Progenitor cell of endocrine pancreas (in vitro differentiated cells): ENCODE measurements at regions not wholly inside any gene's neighbourhood (a gene's known extent, or its start where the extent isn't known, plus 50 kb on each side); places are given as distances from the start of the nearest gene placed in this dataset.
"Not testable (repeated sequence)": the region's sequence is repeated elsewhere in the genome, so short reads cannot be mapped to it uniquely, and the experiment has no call there.

ENCODE experiments used
- DNase-seq: peaks from one replicate; pipeline ENCODE4 v3.0.0; 2021; ENCODE audit warnings: low spot score; ENCODE audit not compliant: unreplicated experiment
- H3K27ac Mint-ChIP-seq: 2 replicates; pipeline ENCODE4 v1.8.0; 2021; ENCODE audit warnings: mild to moderate bottlenecking, moderate library complexity, mixed read lengths
- H3K27me3 Mint-ChIP-seq: 2 replicates; pipeline ENCODE4 v1.8.0; 2021; ENCODE audit warnings: mixed read lengths
- H3K36me3 Mint-ChIP-seq: 2 replicates; pipeline ENCODE4 v1.8.0; 2022; ENCODE audit warnings: mixed read lengths; ENCODE audit not compliant: insufficient read depth
- H3K4me1 Mint-ChIP-seq: 2 replicates; pipeline ENCODE4 v1.8.0; 2021; ENCODE audit warnings: low read depth, mixed read lengths
- H3K4me3 Mint-ChIP-seq: 2 replicates; pipeline ENCODE4 v1.8.0; 2021; ENCODE audit warnings: low read depth, mild to moderate bottlenecking, moderate library complexity, mixed read lengths
- H3K9me3 Mint-ChIP-seq: 2 replicates; pipeline ENCODE4 v1.8.0; 2021; ENCODE audit warnings: low read depth, mixed read lengths
- TF ChIP-seq, protein P1 (sequence below): fragments of 200-600 bp; sonication (generic); IDR thresholded peaks from one replicate; pipeline ENCODE4 v1.5.0; 2021; ENCODE audit warnings: antibody characterized with exemption, mild to moderate bottlenecking; ENCODE audit not compliant: unreplicated experiment

DNA sequence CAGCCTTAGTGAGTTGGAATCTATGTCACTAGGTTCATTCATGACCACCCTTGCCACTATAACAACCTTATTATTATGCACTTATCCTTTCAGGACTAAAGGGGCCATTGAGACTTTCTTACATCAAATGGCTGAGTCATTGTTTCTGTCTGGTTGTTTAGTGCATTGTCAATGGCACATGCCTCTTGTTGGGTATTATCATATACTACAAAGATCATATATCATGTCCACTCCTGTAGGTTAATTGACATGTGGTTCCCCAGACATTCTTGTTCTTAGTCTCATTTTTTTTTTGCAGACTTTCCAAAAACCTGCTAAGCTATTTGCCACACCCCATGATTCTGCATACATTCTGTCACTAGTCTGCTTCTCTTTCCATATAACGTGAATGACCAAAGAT lies 66.7 kb upstream of the PRDM9 start:
- H3K4me3 Mint-ChIP-seq, result no peak overlapping the region
- no peaks in the 10 kb centered on the region for H3K9me3 Mint-ChIP-seq
- H3K4me1 Mint-ChIP-seq, result no peaks in the 10 kb centered on the region
- H3K27ac Mint-ChIP-seq, result peak overlapping the region; percentile 3
- no peaks in the 10 kb centered on the region for H3K36me3 Mint-ChIP-seq
- H3K27me3 Mint-ChIP-seq, result no peaks in the 10 kb centered on the region
- TF ChIP-seq, protein P1, sequence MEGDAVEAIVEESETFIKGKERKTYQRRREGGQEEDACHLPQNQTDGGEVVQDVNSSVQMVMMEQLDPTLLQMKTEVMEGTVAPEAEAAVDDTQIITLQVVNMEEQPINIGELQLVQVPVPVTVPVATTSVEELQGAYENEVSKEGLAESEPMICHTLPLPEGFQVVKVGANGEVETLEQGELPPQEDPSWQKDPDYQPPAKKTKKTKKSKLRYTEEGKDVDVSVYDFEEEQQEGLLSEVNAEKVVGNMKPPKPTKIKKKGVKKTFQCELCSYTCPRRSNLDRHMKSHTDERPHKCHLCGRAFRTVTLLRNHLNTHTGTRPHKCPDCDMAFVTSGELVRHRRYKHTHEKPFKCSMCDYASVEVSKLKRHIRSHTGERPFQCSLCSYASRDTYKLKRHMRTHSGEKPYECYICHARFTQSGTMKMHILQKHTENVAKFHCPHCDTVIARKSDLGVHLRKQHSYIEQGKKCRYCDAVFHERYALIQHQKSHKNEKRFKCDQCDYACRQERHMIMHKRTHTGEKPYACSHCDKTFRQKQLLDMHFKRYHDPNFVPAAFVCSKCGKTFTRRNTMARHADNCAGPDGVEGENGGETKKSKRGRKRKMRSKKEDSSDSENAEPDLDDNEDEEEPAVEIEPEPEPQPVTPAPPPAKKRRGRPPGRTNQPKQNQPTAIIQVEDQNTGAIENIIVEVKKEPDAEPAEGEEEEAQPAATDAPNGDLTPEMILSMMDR, result no peak
- DNase-seq, result no peak

DNA sequence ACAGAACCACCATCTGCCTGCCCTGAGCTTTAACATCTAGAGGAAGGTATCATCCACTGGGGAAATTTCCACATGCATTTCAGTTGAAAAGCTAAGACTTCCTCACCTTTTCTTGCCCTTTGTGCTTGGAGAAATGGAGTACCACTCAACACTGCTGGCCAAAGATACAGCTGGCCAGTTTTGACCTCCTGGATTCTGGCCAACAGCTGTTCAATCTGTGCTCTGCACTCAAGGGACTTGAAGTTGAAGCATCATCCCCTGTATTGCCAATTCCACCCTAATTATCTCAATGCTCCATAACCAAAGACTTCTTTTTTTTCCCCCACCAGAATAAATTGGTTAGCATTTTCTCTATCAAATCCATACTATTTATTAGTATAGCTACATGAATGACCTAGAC lies 70.4 kb upstream of the PRDM9 start:
- H3K27me3 Mint-ChIP-seq, result no peaks in the 10 kb centered on the region
- TF ChIP-seq, protein P1, result no peak
- H3K4me3 Mint-ChIP-seq, result no peak overlapping the region
- no peaks in the 10 kb centered on the region for H3K9me3 Mint-ChIP-seq
- no peaks in the 10 kb centered on the region for H3K36me3 Mint-ChIP-seq
- no peaks in the 10 kb centered on the region for H3K4me1 Mint-ChIP-seq
- H3K27ac Mint-ChIP-seq, result no peak overlapping the region
- no peak for DNase-seq

DNA sequence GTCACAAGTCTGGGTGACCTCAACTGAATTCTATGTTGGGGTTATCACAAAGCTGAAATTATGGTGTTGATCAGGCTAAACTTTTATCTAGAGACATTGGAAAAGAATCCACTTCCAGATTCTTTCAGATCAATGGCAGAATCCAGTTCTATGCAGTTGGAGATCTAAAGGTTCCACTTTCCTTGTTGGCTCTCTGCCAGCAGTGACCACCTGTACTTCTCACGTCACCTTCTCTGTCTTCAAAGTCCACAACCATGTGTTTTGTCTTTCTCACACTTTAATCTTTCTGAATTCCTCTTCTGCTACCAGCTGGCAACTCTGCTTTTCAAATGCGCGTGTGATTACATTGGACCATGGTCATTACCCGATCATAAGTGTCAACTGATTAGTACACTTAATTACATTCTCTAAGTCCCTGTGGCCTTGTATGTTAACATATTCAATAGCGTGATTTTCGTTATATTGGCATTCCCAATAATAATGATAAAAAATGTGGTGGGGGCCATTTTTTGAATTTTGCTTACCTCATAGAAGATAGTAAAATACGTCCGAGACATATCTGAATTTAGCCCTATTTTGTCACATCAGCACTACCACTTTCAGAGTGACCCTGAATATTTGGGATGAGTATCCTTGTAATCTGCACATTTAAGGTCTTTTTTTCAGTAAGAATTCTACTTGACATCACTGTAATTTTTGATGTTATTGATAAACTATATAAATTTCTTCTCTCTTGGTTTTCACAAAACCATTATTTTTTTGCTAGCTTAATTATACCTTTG lies 73.7 kb upstream of the PRDM9 start:
- Mint-ChIP-seq H3K4me1 (no peaks in the 10 kb centered on the region), H3K9me3 (no peaks in the 10 kb centered on the region), H3K27ac (no peak overlapping the region), H3K27me3 (no peaks in the 10 kb centered on the region), H3K4me3 (no peak overlapping the region), H3K36me3 (no peaks in the 10 kb centered on the region)
- TF ChIP-seq, protein P1, result no peak
- DNase-seq, result no peak

DNA sequence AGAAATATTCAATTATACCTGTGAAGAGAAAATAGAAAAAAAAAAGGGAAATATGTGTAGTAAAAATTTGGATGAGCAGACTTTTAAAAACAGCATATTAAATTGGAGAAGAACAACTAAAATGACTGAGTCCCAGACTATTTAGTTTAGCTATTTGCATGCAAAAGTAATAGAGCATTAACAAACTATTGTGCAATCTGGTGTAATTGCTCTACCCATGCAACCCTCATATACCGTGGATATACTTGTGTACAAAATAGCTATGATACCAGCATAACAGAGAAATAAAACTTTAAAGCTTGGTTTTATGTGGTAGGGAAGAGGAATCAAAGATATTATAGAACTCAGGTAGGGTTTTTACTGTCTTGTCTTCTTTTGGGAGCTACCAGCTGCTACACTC lies 78.7 kb upstream of the PRDM9 start:
- H3K4me1 Mint-ChIP-seq, result no peaks in the 10 kb centered on the region
- no peaks in the 10 kb centered on the region for H3K36me3 Mint-ChIP-seq
- H3K27me3 Mint-ChIP-seq, result no peaks in the 10 kb centered on the region
- no peak overlapping the region for H3K27ac Mint-ChIP-seq
- TF ChIP-seq, protein P1, result no peak
- no peak for DNase-seq
- no peak overlapping the region for H3K4me3 Mint-ChIP-seq
- H3K9me3 Mint-ChIP-seq, result no peaks in the 10 kb centered on the region

DNA sequence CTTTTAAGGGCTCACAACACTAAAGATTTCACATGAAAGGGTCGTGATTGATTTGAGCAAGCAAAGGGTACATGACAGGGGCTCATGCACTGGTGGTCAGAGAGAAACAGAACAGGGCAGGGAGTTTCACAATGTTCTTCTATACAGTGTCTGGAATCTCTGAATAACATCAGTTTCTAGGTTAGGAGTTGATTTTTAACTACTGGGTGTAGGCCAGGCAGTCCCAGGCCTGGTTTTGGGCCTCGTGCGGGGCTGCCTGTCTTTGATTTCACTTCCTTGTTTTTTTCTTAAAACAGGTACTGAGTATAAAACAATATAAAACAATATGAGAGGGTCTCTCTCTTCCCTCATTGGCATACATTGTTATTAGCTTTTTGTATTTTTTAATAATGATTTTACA lies 87.2 kb upstream of the PRDM9 start:
- DNase-seq, H3K36me3 Mint-ChIP-seq, H3K9me3 Mint-ChIP-seq, H3K27me3 Mint-ChIP-seq, H3K4me1 Mint-ChIP-seq, H3K27ac Mint-ChIP-seq, H3K4me3 Mint-ChIP-seq: not testable (repeated sequence)

DNA sequence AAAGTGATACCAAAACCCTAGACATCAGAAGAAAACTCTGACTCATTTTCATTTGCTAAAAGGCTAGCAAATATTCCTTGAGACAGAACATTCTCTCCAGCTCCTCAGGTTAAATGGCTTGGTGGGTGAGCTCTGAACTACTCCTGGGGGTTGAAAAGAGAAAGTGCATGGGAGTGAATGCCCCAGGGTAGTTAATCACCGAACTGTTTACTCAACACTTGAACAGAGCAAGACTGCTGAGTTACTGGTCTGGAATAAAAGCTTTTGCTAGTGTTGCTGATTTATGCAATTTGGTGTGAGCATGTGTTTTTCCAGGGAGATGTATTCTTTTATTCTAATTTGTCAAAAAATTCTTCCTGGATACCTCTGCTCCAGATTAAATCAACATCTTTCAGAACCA lies 88.3 kb upstream of the PRDM9 start:
- Mint-ChIP-seq H3K9me3 (peaks cover 3% of the 10 kb centered on the region), H3K27ac (no peak overlapping the region), H3K27me3 (no peaks in the 10 kb centered on the region), H3K4me3 (no peak overlapping the region), H3K4me1 (peaks cover 9% of the 10 kb centered on the region), H3K36me3 (no peaks in the 10 kb centered on the region)
- DNase-seq, result no peak
- TF ChIP-seq, protein P1, result peak; percentile 41
